Ammon's horn (tissue), 1 donor: ENCODE measurements at regions not wholly inside any gene's neighbourhood (a gene's known extent, or its start where the extent isn't known, plus 50 kb on each side); places are given as distances from the start of the nearest gene placed in this dataset.
"Not testable (repeated sequence)": the region's sequence is repeated elsewhere in the genome, so short reads cannot be mapped to it uniquely, and the experiment has no call there.

Experiments
- DNase-seq: peaks from one replicate; pipeline ENCODE4 v3.0.0-alpha.2; 2016; ENCODE audit warnings: low spot score

- no peak for DNase-seq
Measured at GRCh38 chr2:194549387-194549786, 1107.6 kb upstream of the SLC39A10 start.

GRCh38 chr2:194545978-194546377, 1111.0 kb upstream of the SLC39A10 start:
- DNase-seq = no peak

GRCh38 chr2:194539425-194539824, 1117.6 kb upstream of the SLC39A10 start:
- no peak for DNase-seq

- no peak for DNase-seq
Measured at GRCh38 chr2:194526121-194526520, 1130.9 kb upstream of the SLC39A10 start.

GRCh38 chr2:194514281-194514680, 1142.7 kb upstream of the SLC39A10 start:
- DNase-seq = no peak

- DNase-seq = not testable (repeated sequence)
Measured at GRCh38 chr2:194511070-194511469, 1146.0 kb upstream of the SLC39A10 start.

GRCh38 chr2:194504876-194505275, 1152.2 kb upstream of the SLC39A10 start:
- not testable (repeated sequence) for DNase-seq

GRCh38 chr2:194495046-194495445, 1162.0 kb upstream of the SLC39A10 start:
- DNase-seq = no peak

GRCh38 chr2:194494401-194494800, 1162.6 kb upstream of the SLC39A10 start:
- no peak for DNase-seq

- no peak for DNase-seq
Measured at GRCh38 chr2:194491409-194492115, 1165.5 kb upstream of the SLC39A10 start.

- DNase-seq = peak; percentile 4
Measured at GRCh38 chr2:194486326-194486725, 1170.7 kb upstream of the SLC39A10 start.

- DNase-seq = no peak
Measured at GRCh38 chr2:194483041-194483440, 1174.0 kb upstream of the SLC39A10 start.

- no peak for DNase-seq
Measured at GRCh38 chr2:194465641-194466040, 1191.4 kb upstream of the SLC39A10 start.

- DNase-seq = no peak
Measured at GRCh38 chr2:194464964-194465638, 1191.9 kb upstream of the SLC39A10 start.

GRCh38 chr2:194462883-194463282, 1194.1 kb upstream of the SLC39A10 start:
- DNase-seq = not testable (repeated sequence)

- no peak for DNase-seq
Measured at GRCh38 chr2:194455358-194455757, 1201.7 kb upstream of the SLC39A10 start.

GRCh38 chr2:194452504-194452903, 1204.5 kb upstream of the SLC39A10 start:
- no peak for DNase-seq

- no peak for DNase-seq
Measured at GRCh38 chr2:194445226-194445625, 1211.8 kb upstream of the SLC39A10 start.

GRCh38 chr2:194443926-194444325, 1213.1 kb upstream of the SLC39A10 start:
- no peak for DNase-seq

- DNase-seq = peak; percentile 21
Measured at GRCh38 chr2:194424683-194425209, 1232.3 kb upstream of the SLC39A10 start.

GRCh38 chr2:194411221-194411620, 1245.8 kb upstream of the SLC39A10 start:
- DNase-seq = no peak

- no peak for DNase-seq
Measured at GRCh38 chr2:194395818-194396217, 1261.2 kb upstream of the SLC39A10 start.

GRCh38 chr2:194385376-194385775, 1271.7 kb upstream of the SLC39A10 start:
- DNase-seq = no peak
